Hepatocyte (in vitro differentiated cells): ENCODE measurements at regions not wholly inside any gene's neighbourhood (a gene's known extent, or its start where the extent isn't known, plus 50 kb on each side); places are given as distances from the start of the nearest gene placed in this dataset.

Source experiments
- CTCF ChIP-seq: fragments of 200-600 bp; sonication (generic); IDR thresholded peaks from 2 replicates; pipeline ENCODE4 v1.5.1; 2016; ENCODE audit warnings: antibody characterized with exemption, mild to moderate bottlenecking; ENCODE audit not compliant: poor library complexity
- EZH2 ChIP-seq: fragments of 200-600 bp; sonication (generic); IDR thresholded peaks from 2 replicates; pipeline ENCODE4 v1.6.1; 2016; ENCODE audit warnings: antibody characterized with exemption, mild to moderate bottlenecking, borderline replicate concordance

DNA sequence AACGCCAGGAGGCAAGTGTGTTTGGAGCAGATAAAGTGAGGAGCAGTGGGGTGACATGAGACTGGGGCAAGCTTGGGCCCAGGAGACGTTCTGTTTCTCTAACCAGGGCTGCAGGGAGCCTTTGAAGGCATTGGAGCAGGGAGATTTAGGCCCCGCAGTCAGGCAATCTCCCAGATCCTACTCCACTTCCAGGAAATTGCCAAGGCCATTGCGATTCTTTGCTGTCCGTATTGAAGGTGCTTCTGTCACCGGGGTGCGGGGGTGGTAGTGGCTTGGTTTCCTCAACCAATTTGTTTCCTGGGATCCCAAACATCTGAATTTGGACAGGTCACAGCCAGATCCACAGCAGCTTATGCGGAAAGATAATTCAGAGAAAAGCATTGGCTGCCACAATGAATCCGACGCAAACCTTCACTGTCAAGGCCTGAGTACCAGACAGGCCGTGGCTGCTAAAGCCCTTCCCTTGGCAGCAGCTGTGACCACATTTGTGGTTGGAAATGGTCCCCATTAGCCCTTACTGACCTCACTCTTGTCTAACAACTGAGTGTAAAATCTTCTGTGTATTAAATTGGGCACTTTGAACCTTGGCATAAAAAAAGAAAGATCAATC lies 385.6 kb downstream of the PTPRU start:
- TF ChIP-seq EZH2 (no peak), CTCF (no peak)
